K562 (cell line): ENCODE measurements at regions not wholly inside any gene's neighbourhood (a gene's known extent, or its start where the extent isn't known, plus 50 kb on each side); places are given as distances from the start of the nearest gene placed in this dataset.

Experiments used
- ATAC-seq: fragments of 200-7000 bp; cut with Tn5 transposase; 3 replicates; pipeline ENCODE4 v1.9.1; 2020; ENCODE audit warnings: moderate library complexity
- BruUV-seq: library from RNA; stranded (reverse); fragments of 400-500 nt; replicated peaks from 2 replicates; lab custom pipeline; 2021; lab: Mats Ljungman, UMichigan
- CTCF ChIA-PET: fragments of 300-600 bp; formaldehyde crosslinking; extraction: SDS; loops from one replicate; lab custom pipeline; 2021; ENCODE audit warnings: low intra/inter-chr PET ratio; lab: Yijun Ruan, JAX
- POLR2A ChIA-PET: fragments of 300-600, 350-650 bp; sonication (Branson Sonifier 250); formaldehyde crosslinking; extraction: SDS; loops from one replicate; lab custom pipeline; 2021; ENCODE audit warnings: antibody characterized with exemption, inconsistent platforms; lab: Yijun Ruan, JAX
- DNase-seq, 4 experiments: peaks; one replicate each; pipeline versions ENCODE4 v3.0.0 to v3.0.0-alpha.2; 2011 to 2018; ENCODE audit warnings: low spot score in 3 of 4, mixed read lengths in 3 of 4; ENCODE audit errors: extremely low read depth in 1 of 4
- FAIRE-seq: peaks from 2 replicates; lab custom pipeline; 2011; peaks lifted over from hg19 to GRCh38; lab: Jason Lieb, UNC
- H2AFZ ChIP-seq: 2 replicates; pipeline ENCODE4 v1.6.0; 2011; ENCODE audit warnings: low read depth, low read length, control low read depth, inconsistent platforms
- H3K27ac ChIP-seq: fragments of 200-600 bp; 3 replicates; pipeline ENCODE4 v1.8.0; 2011; ENCODE audit warnings: low read depth, mild to moderate bottlenecking, control low read depth, inconsistent platforms, low read length, moderate library complexity, mixed read lengths; ENCODE audit errors: extremely low read depth
- H3K27me3 ChIP-seq, 2 experiments: fragments of 300-600 bp in 1 of 2; 2 replicates in 1 of 2; 3 replicates in 1 of 2; pipeline versions ENCODE4 v1.6.0 to v1.8.0; 2011; ENCODE audit warnings: inconsistent platforms in 2 of 2, low read length in 2 of 2, mild to moderate bottlenecking in 1 of 2, mixed read lengths in 1 of 2, moderate library complexity in 1 of 2; ENCODE audit not compliant: control insufficient read depth in 2 of 2, insufficient read depth in 2 of 2
- H3K36me3 ChIP-seq: fragments of 300-600 bp; 3 replicates; pipeline ENCODE4 v1.8.0; 2011; ENCODE audit warnings: mild to moderate bottlenecking, low read length, inconsistent platforms; ENCODE audit not compliant: control insufficient read depth, insufficient read depth
- H3K4me1 ChIP-seq, 2 experiments: fragments of 200-600 bp in 1 of 2; replicated peaks in 1 of 2; 2 replicates in 1 of 2; 3 replicates in 1 of 2; pipeline versions ENCODE4 v1.5.1 to v1.8.0; 2011; ENCODE audit warnings: inconsistent platforms in 2 of 2, low read length in 2 of 2, mild to moderate bottlenecking in 1 of 2, mixed read lengths in 1 of 2, moderate library complexity in 1 of 2; ENCODE audit not compliant: control insufficient read depth in 2 of 2, insufficient read depth in 2 of 2
- H3K4me2 ChIP-seq: 2 replicates; pipeline ENCODE4 v1.6.1; 2011; ENCODE audit warnings: low read length, control low read depth, inconsistent platforms, mixed read lengths; ENCODE audit not compliant: insufficient read depth
- H3K4me3 ChIP-seq: fragments of 200-600 bp; sonication (generic), shearing (Covaris generic); 2 replicates; pipeline ENCODE4 v1.5.1; 2016; ENCODE audit warnings: control low read depth, inconsistent platforms
- H3K79me2 ChIP-seq: fragments of 200-600 bp; 3 replicates; pipeline ENCODE4 v1.8.0; 2011; ENCODE audit warnings: low read length, inconsistent platforms; ENCODE audit not compliant: control insufficient read depth, insufficient read depth
- H3K9ac ChIP-seq, 2 experiments: 2 replicates each; pipeline versions ENCODE4 v1.6.0 to v1.6.1; 2011; ENCODE audit warnings: low read depth in 2 of 2, low read length in 2 of 2, control low read depth in 1 of 2, inconsistent platforms in 1 of 2, mild to moderate bottlenecking in 1 of 2, mixed read lengths in 1 of 2; ENCODE audit not compliant: insufficient read depth in 1 of 2
- H3K9me1 ChIP-seq: one replicate; pipeline ENCODE4 v1.6.0; 2011; ENCODE audit warnings: inconsistent platforms, mild to moderate bottlenecking, low read length, moderate library complexity; ENCODE audit not compliant: control insufficient read depth, insufficient read depth
- H3K9me3 ChIP-seq: replicated peaks from 2 replicates; pipeline ENCODE4 v1.5.1; 2011; ENCODE audit warnings: low read depth, low read length, inconsistent platforms; ENCODE audit not compliant: control insufficient read depth, insufficient read depth
- H4K20me1 ChIP-seq: replicated peaks from 2 replicates; pipeline ENCODE4 v1.6.1; 2011; ENCODE audit warnings: low read length, inconsistent platforms, mixed read lengths; ENCODE audit not compliant: control insufficient read depth, insufficient read depth
- KDM1A ChIP-seq, 2 experiments: fragments of 450-650 bp; IDR thresholded peaks; 2 replicates each; pipeline ENCODE4 v1.6.1; 2016; ENCODE audit warnings: mild to moderate bottlenecking in 2 of 2
- NCOA6 ChIP-seq: fragments of 450-650 bp; IDR thresholded peaks from 2 replicates; pipeline ENCODE4 v1.6.1; 2017; ENCODE audit warnings: mild to moderate bottlenecking
- POLR2G ChIP-seq: fragments of 200-400 bp; formaldehyde crosslinking; IDR thresholded peaks from 2 replicates; pipeline ENCODE4 v1.6.1; 2017; ENCODE audit warnings: low read depth, mild to moderate bottlenecking, antibody characterized with exemption, low read length, moderate library complexity
- WGBS: fragments of 100-300 bp; shearing (Covaris generic); methylation state at CpG from one replicate; pipeline ENCODE4 v1.1.6; 2016; ENCODE audit warnings: low coverage, mixed read lengths; ENCODE audit not compliant: insufficient coverage; ENCODE audit errors: missing lambda C conversion rate; 5-methylcytosine and 5-hydroxymethylcytosine counted together
- in situ Hi-C: fragments of 300-500 bp; cut with MboI; formaldehyde crosslinking; loops from 4 replicates; pipeline ENCODE4 v1.15.0; 2018; ENCODE audit warnings: inconsistent platforms, mixed read lengths
- intact Hi-C: fragments of 100-400 bp; cut with micrococcal nuclease; formaldehyde crosslinking; loops from 2 replicates; pipeline ENCODE4 v1.14.2; 2022
- TF ChIP-seq, protein P1 (sequence below), 2 experiments: fragments of 450-650 bp; IDR thresholded peaks; 2 replicates each; pipeline ENCODE4 v1.6.1; 2016
- TF ChIP-seq, protein P2 (sequence below): fragments of 250-450 bp; sonication (Bioruptor Pico); IDR thresholded peaks from 2 replicates; pipeline ENCODE4 v1.4.0; 2020; ENCODE audit warnings: mild to moderate bottlenecking

DNA sequence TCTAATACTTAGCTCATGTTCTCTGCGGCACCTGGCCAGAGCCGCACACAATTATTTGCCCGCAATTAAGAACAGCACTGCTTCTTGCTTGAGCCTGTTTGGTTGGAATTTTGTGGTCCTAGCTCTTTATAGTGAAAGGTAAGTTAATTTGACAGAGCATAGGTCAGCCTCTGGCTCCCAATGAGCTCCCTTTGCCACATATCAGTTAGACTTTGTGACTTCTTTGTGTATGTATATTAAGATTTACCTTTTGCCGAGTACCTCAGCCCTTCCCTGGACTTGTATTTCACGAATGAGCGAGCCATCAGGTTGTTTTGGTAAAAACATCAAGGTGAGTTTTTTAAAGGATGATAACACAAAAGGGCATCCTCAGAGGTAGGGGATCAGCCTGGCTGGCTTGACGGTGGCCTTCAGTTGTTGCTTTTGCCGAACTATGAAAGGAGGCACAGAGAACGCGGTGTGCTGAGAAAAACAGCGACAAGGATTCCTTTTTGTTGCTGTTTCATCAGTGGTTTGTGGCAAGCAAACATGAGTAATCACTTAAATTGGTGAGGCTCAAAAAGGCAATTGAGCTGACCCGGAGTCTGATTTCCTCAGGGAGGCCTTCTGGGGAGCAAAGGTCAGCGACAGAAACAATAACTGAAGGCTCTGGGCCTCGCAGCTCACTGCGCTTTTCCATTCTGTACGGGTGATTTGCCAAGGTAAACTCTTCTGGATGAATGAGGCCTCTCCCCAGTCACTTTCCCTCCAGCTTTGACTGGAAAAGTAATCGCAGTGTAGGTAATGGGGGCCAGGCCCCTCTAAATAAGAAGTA lies 163.6 kb downstream of the HS3ST3A1 start:
- Histone ChIP-seq H3K4me3 (no peak overlapping the region), H4K20me1 (no peaks in the 10 kb centered on the region), H3K79me2 (no peaks in the 10 kb centered on the region), H2AFZ (no peak overlapping the region; the same call in 1 of the 2 replicates), H3K9ac (no peak overlapping the region), H3K27me3 (no peaks in the 10 kb centered on the region), H3K9me3 (no peaks in the 10 kb centered on the region)
- intact Hi-C loops: no loop called here
- POLR2A ChIA-PET: interaction anchor here (1.1 kb wide), 1 partner anchor 22 kb away, joined by 3 read pairs; no protein-coding TSS in a partner anchor
- TF ChIP-seq KDM1A (IDR thresholded peaks at IDR 0.05): 0 out of 4 replicates have a peak, but pooled peaks of 1 of the 2 experiments have one; percentile 22
- TF ChIP-seq, protein P1, sequence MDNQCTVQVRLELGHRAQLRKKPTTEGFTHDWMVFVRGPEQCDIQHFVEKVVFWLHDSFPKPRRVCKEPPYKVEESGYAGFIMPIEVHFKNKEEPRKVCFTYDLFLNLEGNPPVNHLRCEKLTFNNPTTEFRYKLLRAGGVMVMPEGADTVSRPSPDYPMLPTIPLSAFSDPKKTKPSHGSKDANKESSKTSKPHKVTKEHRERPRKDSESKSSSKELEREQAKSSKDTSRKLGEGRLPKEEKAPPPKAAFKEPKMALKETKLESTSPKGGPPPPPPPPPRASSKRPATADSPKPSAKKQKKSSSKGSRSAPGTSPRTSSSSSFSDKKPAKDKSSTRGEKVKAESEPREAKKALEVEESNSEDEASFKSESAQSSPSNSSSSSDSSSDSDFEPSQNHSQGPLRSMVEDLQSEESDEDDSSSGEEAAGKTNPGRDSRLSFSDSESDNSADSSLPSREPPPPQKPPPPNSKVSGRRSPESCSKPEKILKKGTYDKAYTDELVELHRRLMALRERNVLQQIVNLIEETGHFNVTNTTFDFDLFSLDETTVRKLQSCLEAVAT (IDR thresholded peaks at IDR 0.05): no peak
- TF ChIP-seq, all 486 proteins: peak for 1
- 63% methylated on average over 17 of the region's 17 CpGs for WGBS
- no peak for DNase-seq
- H3K9me1 ChIP-seq: no peaks in the 10 kb centered on the region
- no peaks in the 10 kb centered on the region for H3K4me1 ChIP-seq
- no peak overlapping the region for H3K4me2 ChIP-seq
- no peak for FAIRE-seq
- H3K27ac ChIP-seq: no peak overlapping the region
- CTCF ChIA-PET: no interaction called here
- in situ Hi-C loops: no loop called here
- ATAC-seq: no peak
- BruUV-seq: no TSS peak
- H3K36me3 ChIP-seq: no peaks in the 10 kb centered on the region

DNA sequence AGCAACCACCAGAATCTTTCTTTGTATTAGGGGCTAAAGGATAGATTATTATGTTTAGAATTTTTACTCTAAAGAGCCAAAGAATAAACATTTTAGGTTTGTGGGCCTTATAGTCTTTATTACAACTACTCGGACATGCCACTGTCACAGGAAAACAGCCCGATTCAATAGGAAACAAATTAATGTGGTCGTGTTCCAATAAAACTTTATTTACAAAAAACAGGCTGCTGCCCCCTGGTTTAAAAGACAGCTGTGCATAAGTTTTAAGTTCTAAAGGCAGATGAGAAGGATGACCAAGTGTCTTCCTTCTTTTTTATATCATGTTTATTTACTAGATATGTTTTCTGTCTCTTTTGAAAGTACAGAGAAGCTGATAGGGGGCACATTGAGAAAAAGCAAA lies 166.5 kb downstream of the HS3ST3A1 start:
- H3K4me3 ChIP-seq: no peak overlapping the region
- no peaks in the 10 kb centered on the region for H3K36me3 ChIP-seq
- no peaks in the 10 kb centered on the region for H3K4me1 ChIP-seq
- no peaks in the 10 kb centered on the region for H3K9me1 ChIP-seq
- no peaks in the 10 kb centered on the region for H4K20me1 ChIP-seq
- H3K9ac ChIP-seq: no peak overlapping the region
- no TSS peak for BruUV-seq
- H2AFZ ChIP-seq: 0 out of 2 replicates have a peak overlapping the region, but pooled peaks have one; percentile 32
- FAIRE-seq (no peak), ATAC-seq (no peak), DNase-seq (no peak)
- H3K9me3 ChIP-seq: no peaks in the 10 kb centered on the region
- no peaks in the 10 kb centered on the region for H3K27me3 ChIP-seq
- in situ Hi-C loops (no loop called here), intact Hi-C loops (no loop called here)
- ChIA-PET POLR2A (no interaction called here), CTCF (no interaction called here)
- no peaks in the 10 kb centered on the region for H3K79me2 ChIP-seq
- H3K27ac ChIP-seq: no peak overlapping the region
- WGBS: 36% methylated on average over 2 of the region's 3 CpGs
- H3K4me2 ChIP-seq: no peak overlapping the region
- no peak for TF ChIP-seq NCOA6
- TF ChIP-seq, protein P2, sequence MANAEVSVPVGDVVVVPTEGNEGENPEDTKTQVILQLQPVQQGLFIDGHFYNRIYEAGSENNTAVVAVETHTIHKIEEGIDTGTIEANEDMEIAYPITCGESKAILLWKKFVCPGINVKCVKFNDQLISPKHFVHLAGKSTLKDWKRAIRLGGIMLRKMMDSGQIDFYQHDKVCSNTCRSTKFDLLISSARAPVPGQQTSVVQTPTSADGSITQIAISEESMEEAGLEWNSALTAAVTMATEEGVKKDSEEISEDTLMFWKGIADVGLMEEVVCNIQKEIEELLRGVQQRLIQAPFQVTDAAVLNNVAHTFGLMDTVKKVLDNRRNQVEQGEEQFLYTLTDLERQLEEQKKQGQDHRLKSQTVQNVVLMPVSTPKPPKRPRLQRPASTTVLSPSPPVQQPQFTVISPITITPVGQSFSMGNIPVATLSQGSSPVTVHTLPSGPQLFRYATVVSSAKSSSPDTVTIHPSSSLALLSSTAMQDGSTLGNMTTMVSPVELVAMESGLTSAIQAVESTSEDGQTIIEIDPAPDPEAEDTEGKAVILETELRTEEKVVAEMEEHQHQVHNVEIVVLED: no peak
- no peak for TF ChIP-seq POLR2G
